GM23338 (cell line): ENCODE measurements at regions not wholly inside any gene's neighbourhood (a gene's known extent, or its start where the extent isn't known, plus 50 kb on each side); places are given as distances from the start of the nearest gene placed in this dataset.

Experiments
- ATAC-seq: fragments of 200-7000 bp; cut with Tn5 transposase; 3 replicates; pipeline ENCODE4 v1.9.1; 2020
- DNase-seq: peaks from one replicate; pipeline ENCODE4 v3.0.0-alpha.2; 2015; ENCODE audit warnings: low spot score
- H2AFZ ChIP-seq: fragments of 200-600 bp; sonication (generic); 2 replicates; pipeline ENCODE4 v1.8.0; 2016; ENCODE audit warnings: antibody characterized with exemption, mild to moderate bottlenecking, moderate library complexity
- H3F3A ChIP-seq: fragments of 200-600 bp; sonication (generic); replicated peaks from 2 replicates; pipeline ENCODE4 v1.8.0; 2017; ENCODE audit warnings: antibody characterized with exemption, mixed run types, low read depth
- H3K27ac ChIP-seq: fragments of 200-600 bp; sonication (generic); 2 replicates; pipeline ENCODE4 v1.6.1; 2016; ENCODE audit warnings: low read depth
- H3K27me3 ChIP-seq: fragments of 200-600 bp; sonication (generic); 2 replicates; pipeline ENCODE4 v1.8.0; 2016; ENCODE audit warnings: mild to moderate bottlenecking, mixed run types, moderate library complexity; ENCODE audit not compliant: insufficient read depth
- H3K36me3 ChIP-seq: fragments of 200-600 bp; sonication (generic); 2 replicates; pipeline ENCODE4 v1.8.0; 2016; ENCODE audit warnings: mild to moderate bottlenecking; ENCODE audit not compliant: insufficient read depth
- H3K4me1 ChIP-seq: fragments of 200-600 bp; sonication (generic); 2 replicates; pipeline ENCODE4 v1.8.0; 2016; ENCODE audit warnings: mild to moderate bottlenecking, moderate library complexity; ENCODE audit not compliant: insufficient read depth
- H3K4me2 ChIP-seq: fragments of 200-600 bp; sonication (generic); 2 replicates; pipeline ENCODE4 v1.7.1; 2017; ENCODE audit warnings: mixed run types
- H3K4me3 ChIP-seq: fragments of 200-600 bp; sonication (generic); 2 replicates; pipeline ENCODE4 v1.6.1; 2016; ENCODE audit warnings: mixed run types
- H3K79me2 ChIP-seq: fragments of 200-600 bp; sonication (generic); replicated peaks from 2 replicates; pipeline ENCODE4 v1.8.0; 2017; ENCODE audit warnings: mild to moderate bottlenecking; ENCODE audit not compliant: insufficient read depth
- H3K9me2 ChIP-seq: fragments of 200-600 bp; sonication (generic); 2 replicates; pipeline ENCODE4 v1.8.0; 2017; ENCODE audit not compliant: insufficient read depth
- H4K20me1 ChIP-seq: fragments of 200-600 bp; sonication (generic); replicated peaks from 2 replicates; pipeline ENCODE4 v1.8.0; 2017; ENCODE audit warnings: mild to moderate bottlenecking; ENCODE audit not compliant: insufficient read depth
- H3K27ac Mint-ChIP-seq: 2 replicates; pipeline ENCODE4 v1.8.0; 2020; ENCODE audit warnings: inconsistent platforms, mild to moderate bottlenecking, moderate library complexity, mixed read lengths
- H3K27me3 Mint-ChIP-seq: 3 replicates; pipeline ENCODE4 v1.8.0; 2022; ENCODE audit warnings: low read depth, mild to moderate bottlenecking, moderate library complexity, mixed read lengths, inconsistent platforms; ENCODE audit not compliant: insufficient read depth, poor library complexity
- H3K36me3 Mint-ChIP-seq: 3 replicates; pipeline ENCODE4 v1.8.0; 2021; ENCODE audit warnings: low read depth, mild to moderate bottlenecking, inconsistent platforms, moderate library complexity, mixed read lengths
- H3K4me1 Mint-ChIP-seq: 3 replicates; pipeline ENCODE4 v1.8.0; 2020; ENCODE audit warnings: mild to moderate bottlenecking, inconsistent platforms, mixed read lengths
- H3K4me3 Mint-ChIP-seq: 3 replicates; pipeline ENCODE4 v1.8.0; 2021; ENCODE audit warnings: moderate library complexity, mild to moderate bottlenecking, inconsistent platforms, mixed read lengths
- H3K9me3 Mint-ChIP-seq: 3 replicates; pipeline ENCODE4 v1.8.0; 2020; ENCODE audit warnings: moderate library complexity, mild to moderate bottlenecking, inconsistent platforms, mixed read lengths
- CREB1 ChIP-seq: fragments of 250-450 bp; sonication (Bioruptor Pico); IDR thresholded peaks from 2 replicates; pipeline ENCODE4 v1.5.0; 2020; ENCODE audit warnings: low read depth, mild to moderate bottlenecking, moderate library complexity
- CTCF ChIP-seq, 2 experiments: fragments of 200-600 bp in 1 of 2; sonication (generic) in 1 of 2; conservative IDR thresholded peaks; 2 replicates each; pipeline versions ENCODE4 v1.5.1 to v1.6.1; 2016 to 2017; ENCODE audit warnings: antibody characterized with exemption in 2 of 2, low read depth in 2 of 2, mild to moderate bottlenecking in 2 of 2, moderate library complexity in 1 of 2
- ETS1 ChIP-seq: IDR thresholded peaks from 2 replicates; pipeline ENCODE4 v1.6.1; 2016; ENCODE audit warnings: antibody characterized with exemption
- EZH2 ChIP-seq: fragments of 200-600 bp; sonication (generic); IDR thresholded peaks from one replicate; pipeline ENCODE4 v1.8.0; 2017; ENCODE audit warnings: antibody characterized with exemption, mild to moderate bottlenecking, low read depth; ENCODE audit not compliant: unreplicated experiment
- EZH2phosphoT487 ChIP-seq: fragments of 200-600 bp; sonication (generic); IDR thresholded peaks from one replicate; pipeline ENCODE4 v1.8.1; 2018; ENCODE audit warnings: antibody characterized with exemption; ENCODE audit not compliant: unreplicated experiment
- JUNB ChIP-seq: IDR thresholded peaks from one replicate; pipeline ENCODE4 v1.6.1; 2016; ENCODE audit warnings: antibody characterized with exemption; ENCODE audit not compliant: unreplicated experiment
- NANOG ChIP-seq: IDR thresholded peaks from 2 replicates; pipeline ENCODE4 v1.6.1; 2016; ENCODE audit warnings: antibody characterized with exemption, borderline replicate concordance
- POLR2AphosphoS5 ChIP-seq: IDR thresholded peaks from 2 replicates; pipeline ENCODE4 v1.6.1; 2016; ENCODE audit warnings: antibody characterized with exemption, low read depth
- REST ChIP-seq: IDR thresholded peaks from one replicate; pipeline ENCODE4 v1.6.1; 2018; ENCODE audit warnings: antibody characterized with exemption; ENCODE audit not compliant: unreplicated experiment
- STAT1 ChIP-seq: IDR thresholded peaks from one replicate; pipeline ENCODE4 v1.6.1; 2016; ENCODE audit warnings: antibody characterized with exemption; ENCODE audit not compliant: unreplicated experiment
- ZNF114 ChIP-seq: fragments of 250-450 bp; sonication (Bioruptor Pico); IDR thresholded peaks from 2 replicates; pipeline ENCODE4 v1.5.0; 2020; ENCODE audit warnings: mild to moderate bottlenecking, moderate library complexity
- ZNF331 ChIP-seq: fragments of 250-450 bp; sonication (Bioruptor Pico); IDR thresholded peaks from 2 replicates; pipeline ENCODE4 v1.5.0; 2020; ENCODE audit warnings: low read depth, mild to moderate bottlenecking, moderate library complexity
- TF ChIP-seq, protein P1 (sequence below): fragments of 250-450 bp; sonication (Bioruptor Pico); IDR thresholded peaks from 2 replicates; pipeline ENCODE4 v1.5.0; 2020; ENCODE audit warnings: mild to moderate bottlenecking, moderate library complexity

GRCh38 chr4:81287101-81287500 lies 72.1 kb upstream of the PRKG2 start:
- ATAC-seq (no peak), DNase-seq (no peak)
- no peaks in the 10 kb centered on the region for H3K79me2 ChIP-seq
- Mint-ChIP-seq H3K4me1 (no peaks in the 10 kb centered on the region), H3K27ac (no peak overlapping the region), H3K4me3 (no peak overlapping the region), H3K9me3 (no peaks in the 10 kb centered on the region), H3K36me3 (no peaks in the 10 kb centered on the region), H3K27me3 (no peaks in the 10 kb centered on the region)
- no peak overlapping the region for H3K4me2 ChIP-seq
- no peaks in the 10 kb centered on the region for H4K20me1 ChIP-seq
- H3K4me3 ChIP-seq: no peak overlapping the region
- no peak for TF ChIP-seq ETS1
- TF ChIP-seq JUNB: no peak
- no peak for TF ChIP-seq NANOG
- no peak for TF ChIP-seq REST
- TF ChIP-seq CREB1 (CRISPR knock-in tag): no peak
- TF ChIP-seq STAT1: no peak
- TF ChIP-seq, protein P1, sequence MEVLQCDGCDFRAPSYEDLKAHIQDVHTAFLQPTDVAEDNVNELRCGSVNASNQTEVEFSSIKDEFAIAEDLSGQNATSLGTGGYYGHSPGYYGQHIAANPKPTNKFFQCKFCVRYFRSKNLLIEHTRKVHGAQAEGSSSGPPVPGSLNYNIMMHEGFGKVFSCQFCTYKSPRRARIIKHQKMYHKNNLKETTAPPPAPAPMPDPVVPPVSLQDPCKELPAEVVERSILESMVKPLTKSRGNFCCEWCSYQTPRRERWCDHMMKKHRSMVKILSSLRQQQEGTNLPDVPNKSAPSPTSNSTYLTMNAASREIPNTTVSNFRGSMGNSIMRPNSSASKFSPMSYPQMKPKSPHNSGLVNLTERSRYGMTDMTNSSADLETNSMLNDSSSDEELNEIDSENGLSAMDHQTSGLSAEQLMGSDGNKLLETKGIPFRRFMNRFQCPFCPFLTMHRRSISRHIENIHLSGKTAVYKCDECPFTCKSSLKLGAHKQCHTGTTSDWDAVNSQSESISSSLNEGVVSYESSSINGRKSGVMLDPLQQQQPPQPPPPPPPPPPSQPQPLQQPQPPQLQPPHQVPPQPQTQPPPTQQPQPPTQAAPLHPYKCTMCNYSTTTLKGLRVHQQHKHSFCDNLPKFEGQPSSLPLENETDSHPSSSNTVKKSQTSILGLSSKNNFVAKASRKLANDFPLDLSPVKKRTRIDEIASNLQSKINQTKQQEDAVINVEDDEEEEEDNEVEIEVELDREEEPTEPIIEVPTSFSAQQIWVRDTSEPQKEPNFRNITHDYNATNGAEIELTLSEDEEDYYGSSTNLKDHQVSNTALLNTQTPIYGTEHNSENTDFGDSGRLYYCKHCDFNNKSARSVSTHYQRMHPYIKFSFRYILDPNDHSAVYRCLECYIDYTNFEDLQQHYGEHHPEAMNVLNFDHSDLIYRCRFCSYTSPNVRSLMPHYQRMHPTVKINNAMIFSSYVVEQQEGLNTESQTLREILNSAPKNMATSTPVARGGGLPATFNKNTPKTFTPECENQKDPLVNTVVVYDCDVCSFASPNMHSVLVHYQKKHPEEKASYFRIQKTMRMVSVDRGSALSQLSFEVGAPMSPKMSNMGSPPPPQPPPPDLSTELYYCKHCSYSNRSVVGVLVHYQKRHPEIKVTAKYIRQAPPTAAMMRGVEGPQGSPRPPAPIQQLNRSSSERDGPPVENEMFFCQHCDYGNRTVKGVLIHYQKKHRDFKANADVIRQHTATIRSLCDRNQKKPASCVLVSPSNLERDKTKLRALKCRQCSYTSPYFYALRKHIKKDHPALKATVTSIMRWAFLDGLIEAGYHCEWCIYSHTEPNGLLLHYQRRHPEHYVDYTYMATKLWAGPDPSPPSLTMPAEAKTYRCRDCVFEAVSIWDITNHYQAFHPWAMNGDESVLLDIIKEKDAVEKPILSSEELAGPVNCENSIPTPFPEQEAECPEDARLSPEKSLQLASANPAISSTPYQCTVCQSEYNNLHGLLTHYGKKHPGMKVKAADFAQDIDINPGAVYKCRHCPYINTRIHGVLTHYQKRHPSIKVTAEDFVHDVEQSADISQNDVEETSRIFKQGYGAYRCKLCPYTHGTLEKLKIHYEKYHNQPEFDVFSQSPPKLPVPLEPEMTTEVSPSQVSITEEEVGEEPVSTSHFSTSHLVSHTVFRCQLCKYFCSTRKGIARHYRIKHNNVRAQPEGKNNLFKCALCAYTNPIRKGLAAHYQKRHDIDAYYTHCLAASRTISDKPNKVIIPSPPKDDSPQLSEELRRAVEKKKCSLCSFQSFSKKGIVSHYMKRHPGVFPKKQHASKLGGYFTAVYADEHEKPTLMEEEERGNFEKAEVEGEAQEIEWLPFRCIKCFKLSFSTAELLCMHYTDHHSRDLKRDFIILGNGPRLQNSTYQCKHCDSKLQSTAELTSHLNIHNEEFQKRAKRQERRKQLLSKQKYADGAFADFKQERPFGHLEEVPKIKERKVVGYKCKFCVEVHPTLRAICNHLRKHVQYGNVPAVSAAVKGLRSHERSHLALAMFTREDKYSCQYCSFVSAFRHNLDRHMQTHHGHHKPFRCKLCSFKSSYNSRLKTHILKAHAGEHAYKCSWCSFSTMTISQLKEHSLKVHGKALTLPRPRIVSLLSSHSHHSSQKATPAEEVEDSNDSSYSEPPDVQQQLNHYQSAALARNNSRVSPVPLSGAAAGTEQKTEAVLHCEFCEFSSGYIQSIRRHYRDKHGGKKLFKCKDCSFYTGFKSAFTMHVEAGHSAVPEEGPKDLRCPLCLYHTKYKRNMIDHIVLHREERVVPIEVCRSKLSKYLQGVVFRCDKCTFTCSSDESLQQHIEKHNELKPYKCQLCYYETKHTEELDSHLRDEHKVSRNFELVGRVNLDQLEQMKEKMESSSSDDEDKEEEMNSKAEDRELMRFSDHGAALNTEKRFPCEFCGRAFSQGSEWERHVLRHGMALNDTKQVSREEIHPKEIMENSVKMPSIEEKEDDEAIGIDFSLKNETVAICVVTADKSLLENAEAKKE (CRISPR knock-in tag): no peak
- no peak for TF ChIP-seq ZNF114
- no peak for TF ChIP-seq ZNF331 (CRISPR knock-in tag)
- no peak for TF ChIP-seq EZH2phosphoT487
- no peak for TF ChIP-seq CTCF (conservative IDR thresholded peaks at IDR 0.05; ENCODE audit: low read depth in 2 of 2)
- no peak for TF ChIP-seq EZH2
- TF ChIP-seq POLR2AphosphoS5: no peak
- no peaks in the 10 kb centered on the region for H3F3A ChIP-seq
- H3K36me3 ChIP-seq: no peaks in the 10 kb centered on the region
- H3K27ac ChIP-seq: no peak overlapping the region
- no peaks in the 10 kb centered on the region for H3K9me2 ChIP-seq
- H3K4me1 ChIP-seq: no peaks in the 10 kb centered on the region
- H2AFZ ChIP-seq: no peak overlapping the region
- H3K27me3 ChIP-seq: no peaks in the 10 kb centered on the region
